Fibroblast of upper back skin (primary cell): ENCODE measurements at regions not wholly inside any gene's neighbourhood (a gene's known extent, or its start where the extent isn't known, plus 50 kb on each side); places are given as distances from the start of the nearest gene placed in this dataset.

Experiments used
- DNase-seq: peaks from one replicate; pipeline ENCODE4 v3.0.0-alpha.2; 2013

DNA sequence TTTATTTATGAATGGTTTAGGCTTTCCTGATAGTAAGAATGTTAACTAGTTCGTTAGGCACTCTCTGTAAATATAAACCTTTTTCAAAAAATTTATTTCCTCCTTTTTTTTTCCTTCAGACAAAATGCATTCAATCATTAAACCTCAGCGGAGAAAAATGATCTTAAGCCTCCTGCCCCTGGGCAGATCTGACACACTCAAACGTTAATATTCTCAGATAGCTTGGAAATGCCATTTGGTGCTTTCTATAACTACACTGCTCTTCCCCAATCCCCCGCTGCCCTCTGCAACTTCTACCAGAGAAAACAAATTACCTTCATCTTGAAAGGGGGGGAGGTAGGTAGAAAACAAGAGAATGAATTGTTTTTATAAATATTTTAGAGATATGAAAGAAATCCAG is 521.2 kb downstream of the MED13L start:
- no peak for DNase-seq

DNA sequence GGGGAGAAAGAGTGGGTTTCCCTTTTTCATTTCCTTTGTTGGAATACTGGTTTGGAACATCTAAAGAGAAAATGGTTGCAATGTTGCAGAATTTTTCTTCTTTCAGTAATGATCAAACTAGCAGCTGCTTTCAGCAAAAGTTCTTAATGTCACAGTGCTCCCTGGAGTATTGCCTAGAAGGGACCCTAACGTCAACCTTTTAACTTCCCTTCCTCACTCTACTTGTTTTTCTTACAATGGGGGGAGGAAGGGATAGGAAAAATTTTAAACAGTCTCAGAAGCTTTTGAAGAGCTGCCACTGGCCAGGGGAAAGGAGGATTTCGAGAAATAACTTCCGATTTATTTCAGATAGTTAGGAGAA is 521.8 kb downstream of the MED13L start:
- no peak for DNase-seq

DNA sequence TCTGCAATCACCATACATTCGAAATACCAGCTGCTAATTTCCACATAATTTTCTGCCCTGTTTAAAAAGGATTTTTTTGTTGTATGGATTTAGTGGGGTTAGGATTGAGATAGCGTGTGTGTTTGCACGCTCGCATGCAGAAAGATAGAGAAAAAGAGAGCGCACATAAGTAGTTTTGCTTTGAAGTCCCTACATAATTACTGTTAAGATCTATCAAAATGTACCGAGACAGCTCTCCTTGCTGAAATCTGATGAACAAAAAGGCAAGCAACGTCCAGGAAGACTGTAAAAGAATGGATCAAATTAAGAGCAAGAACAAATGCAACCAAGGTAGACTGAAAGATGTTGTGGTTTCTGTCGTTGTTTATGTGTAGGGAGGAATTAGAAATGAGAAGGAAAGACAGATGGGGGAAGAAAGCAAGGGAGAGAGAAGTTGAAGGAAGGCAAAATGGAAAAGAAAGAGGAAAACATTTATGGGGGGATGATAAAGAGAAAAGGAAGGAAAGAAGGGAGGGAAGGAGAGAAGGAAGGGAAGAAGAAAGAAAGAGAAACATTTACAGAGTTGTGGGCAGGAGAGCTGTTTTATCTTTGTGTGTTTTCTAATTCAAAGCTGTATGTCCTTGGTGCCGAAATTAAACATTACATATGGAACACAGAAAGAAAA is 522.3 kb downstream of the MED13L start:
- DNase-seq: no peak

DNA sequence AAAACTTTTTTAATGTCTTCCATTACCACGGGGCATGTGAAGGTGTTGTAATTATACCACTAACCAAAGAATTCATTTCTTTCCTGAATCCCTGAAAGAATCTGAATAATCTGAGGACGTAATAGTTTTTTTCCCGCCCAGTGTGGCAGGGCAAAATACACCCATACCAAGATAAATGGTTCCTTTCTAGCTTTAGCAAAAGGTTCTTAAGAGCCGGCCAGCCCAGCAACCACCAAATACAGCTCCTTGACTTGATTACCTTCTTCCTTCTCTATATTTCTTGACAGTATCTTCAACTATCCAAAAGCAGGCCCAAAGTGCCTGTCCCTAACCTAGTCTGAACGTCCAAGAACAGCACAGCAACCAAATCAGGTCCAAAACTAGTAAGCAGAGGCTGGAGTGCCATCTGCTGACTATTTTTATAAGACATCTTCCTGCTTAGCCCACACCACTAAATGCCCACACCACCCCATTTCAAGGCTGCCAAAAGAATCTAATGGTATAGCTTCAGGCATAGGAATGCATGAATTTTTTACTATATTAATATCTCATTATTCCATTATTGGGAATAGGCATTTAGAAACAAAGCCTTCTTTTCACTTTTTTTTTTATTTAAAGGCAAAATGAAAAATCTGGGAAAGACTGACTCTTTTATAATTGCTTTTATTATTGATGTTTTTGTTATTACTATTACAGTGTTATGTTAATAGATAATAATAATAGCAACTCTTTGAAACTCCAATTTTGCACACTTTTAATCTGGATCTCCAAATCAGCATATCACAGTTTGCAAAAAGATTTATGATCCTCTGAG is 524.4 kb downstream of the MED13L start:
- DNase-seq: peak; percentile 78

DNA sequence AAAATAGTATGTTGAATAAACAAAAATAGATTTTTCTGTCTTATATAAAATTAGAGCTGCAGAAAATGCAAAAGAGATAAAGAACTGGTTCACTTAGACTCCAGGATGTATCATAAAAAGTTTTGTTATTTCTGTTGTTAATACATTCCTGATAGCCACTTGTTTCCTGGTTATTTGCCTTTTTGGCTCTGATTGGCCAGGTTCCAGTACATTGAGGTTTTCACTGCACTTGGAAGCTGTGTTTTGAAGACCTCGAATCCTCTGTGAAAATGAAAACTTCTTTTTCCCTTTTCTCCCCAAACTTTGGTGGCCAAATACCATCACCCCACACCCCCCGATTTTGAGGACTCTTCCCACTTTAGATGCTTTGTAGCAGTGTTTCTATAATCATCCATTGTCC is 525.3 kb downstream of the MED13L start:
- DNase-seq: peak; percentile 76

DNA sequence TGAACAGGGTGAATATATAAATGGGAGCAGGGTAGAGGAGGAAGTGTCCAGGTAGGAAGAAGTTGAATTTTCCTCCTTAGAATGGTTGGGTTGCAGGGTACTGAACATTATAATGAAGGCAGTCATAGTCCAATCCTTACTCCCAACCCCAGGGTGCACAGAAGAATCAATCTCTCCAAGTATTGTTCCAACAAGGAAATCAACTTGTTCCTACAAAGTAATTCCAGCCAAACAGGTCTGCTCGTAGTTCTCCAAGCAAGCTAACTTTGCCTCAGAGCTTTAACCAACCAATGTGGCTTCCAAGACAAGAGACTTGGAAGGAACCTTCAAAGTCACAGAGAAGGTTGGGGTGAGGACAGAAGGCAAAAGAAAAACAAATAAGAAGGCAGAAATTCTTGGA is 527.2 kb downstream of the MED13L start:
- no peak for DNase-seq

DNA sequence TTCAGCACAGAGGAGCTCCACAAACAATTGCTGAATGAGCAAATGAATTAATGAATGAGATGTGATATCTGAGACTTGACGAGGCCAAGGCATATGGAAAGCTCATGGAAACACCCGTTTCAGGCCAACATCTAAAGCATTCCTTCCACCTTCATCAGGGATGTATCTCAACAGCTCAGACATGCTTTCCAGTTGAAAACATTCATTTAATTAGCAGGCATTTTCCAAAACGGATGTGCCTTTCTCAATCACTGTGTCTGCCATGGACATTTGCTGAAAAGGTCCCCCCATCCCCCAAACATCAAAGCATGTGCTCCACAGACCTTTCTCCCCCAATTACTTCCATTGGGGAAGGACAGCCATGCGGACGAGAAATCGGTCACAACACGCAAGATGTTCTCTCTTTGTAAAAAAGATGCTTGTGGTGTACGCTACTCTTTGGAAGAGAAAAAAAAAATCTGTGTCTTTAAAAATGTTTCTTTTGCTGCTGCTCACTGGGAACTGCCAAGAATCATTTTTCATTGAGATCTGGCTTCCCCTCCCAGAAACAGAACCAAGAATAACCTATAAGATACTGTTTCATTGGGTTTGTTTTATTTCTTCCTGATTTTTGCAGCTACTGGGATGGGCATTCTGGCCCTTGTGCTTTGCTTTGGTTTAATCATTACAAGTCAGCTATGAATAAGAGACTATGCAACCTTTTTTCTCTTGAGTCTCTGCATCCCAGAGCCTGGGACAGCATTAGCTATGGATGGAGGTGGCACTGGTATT is 528.2 kb downstream of the MED13L start:
- peak; percentile 23 for DNase-seq

DNA sequence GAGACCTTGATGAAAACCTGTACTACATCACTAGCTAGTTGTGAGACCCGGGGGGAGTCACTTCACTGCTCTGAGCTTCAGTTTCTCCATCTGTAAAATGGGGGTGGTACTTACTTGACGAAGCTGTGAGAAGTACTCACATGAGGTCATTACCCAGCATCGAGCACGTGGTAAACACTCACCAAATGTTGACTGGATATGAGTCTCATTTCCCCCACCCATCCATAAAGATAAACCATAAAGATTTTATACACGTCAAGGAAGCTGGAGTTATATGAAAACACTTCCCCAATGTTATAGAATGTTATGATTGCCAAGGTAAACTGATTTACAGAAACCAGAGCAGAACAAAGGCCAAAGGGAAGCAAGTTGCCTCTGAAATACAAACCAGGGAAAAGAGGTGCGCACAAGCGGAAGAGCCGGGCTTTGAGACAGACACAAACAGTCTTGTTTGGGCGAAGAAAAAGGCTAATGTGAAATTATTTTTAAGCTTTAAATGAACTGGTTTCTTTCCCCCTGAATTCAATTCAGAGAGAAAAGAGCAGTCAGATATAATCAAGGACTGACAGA is 536.8 kb downstream of the MED13L start:
- no peak for DNase-seq

DNA sequence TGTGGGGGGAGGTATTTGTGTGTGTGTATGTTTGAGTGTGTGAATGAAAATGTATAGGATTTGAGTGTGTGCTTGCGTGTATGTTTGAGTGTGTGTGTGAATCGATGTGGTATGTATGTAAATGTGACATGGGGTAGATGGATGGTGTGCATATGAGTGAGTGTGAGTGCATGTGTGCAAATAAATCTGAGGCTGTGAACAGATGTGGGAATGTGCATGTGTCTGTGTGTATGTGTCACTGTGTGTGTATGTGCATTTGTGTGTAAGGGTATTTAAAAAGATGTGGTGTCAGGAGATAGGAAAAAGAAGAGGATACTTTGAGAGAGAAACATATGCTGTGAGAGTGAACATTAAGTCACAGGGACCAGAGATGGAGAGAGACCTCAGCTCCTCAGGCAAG is 539.6 kb downstream of the MED13L start:
- DNase-seq: no peak

DNA sequence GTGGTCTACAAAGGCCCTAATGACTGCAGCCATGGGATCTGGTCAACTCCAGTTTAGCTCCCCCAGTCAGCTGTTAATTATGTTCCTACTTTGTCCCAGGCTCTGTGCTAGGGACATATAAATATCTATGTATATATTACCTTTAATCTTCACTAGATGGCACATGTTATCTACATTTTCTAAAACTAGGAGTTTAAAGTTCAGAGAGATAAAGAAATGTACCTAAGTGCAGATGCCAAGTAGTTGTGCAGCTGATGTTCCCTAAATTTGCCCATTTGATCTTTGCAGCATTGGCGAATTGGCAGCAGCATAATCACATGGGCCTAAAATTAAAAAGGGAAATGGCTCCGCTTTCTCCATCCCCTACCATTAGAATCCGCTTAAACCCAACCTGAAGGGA is 541.1 kb downstream of the MED13L start:
- no peak for DNase-seq

DNA sequence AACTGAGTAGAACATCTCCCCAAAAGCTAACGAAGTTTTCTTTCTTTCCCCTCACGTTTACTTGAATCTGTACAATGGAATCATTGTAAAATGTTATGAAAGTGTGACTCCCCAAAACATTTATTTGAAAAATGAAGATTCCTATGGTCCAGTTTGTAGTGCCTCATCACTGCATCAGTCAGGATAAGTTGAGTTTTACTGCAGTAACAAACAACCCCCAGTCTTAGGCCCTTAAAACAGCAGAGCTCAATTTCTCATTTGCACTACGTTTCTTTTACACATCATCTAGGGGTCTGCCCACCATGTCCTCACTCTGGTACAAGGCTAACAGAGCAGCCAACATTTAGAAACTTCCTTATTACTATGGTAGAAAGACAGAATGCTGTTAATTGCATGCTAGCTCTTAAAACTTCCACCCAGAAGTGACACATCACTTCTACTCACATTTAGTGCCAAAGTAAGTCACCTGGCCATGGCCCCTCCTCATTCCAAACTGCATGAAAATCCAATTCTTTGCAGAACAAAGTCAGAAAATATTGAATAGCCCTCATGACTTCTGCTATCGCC is 546.4 kb downstream of the MED13L start:
- no peak for DNase-seq

DNA sequence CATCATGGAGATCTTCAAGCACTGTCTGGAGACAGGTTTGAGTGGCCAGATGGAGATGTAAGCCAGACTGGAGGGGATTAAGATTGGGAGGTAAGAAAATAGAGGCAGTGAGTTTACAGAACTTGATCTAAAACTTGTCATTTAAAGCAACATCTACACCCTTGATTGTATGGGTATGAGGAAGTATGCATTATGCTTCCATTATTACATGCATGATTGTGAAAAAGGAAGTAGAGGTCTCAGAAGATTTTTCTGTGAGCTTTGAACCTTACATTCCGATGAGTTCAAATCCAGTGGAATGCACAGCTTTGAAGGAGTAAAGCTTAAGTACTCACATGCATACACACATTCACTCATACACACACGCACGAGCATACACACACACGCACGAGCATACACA is 550.8 kb downstream of the MED13L start:
- peak; percentile 8 for DNase-seq

DNA sequence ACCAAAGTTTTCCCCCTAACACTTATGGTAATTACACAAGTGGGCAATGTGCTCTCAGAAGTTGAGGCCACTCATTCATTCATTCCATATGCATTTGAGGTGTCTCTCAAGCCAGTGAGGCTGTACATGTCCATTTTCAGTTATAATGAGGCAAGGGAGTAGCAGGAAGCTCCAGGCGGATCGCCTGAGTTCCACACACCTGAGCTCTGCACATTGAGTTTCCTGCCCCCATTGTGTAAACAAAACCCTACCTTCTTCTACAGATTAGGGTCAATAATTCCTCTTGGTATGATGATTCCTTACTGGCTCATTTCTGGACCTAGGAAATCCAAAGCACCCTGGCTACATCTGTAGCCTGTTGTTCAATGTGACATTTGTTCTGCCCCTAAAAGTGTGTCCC is 555.3 kb downstream of the MED13L start:
- DNase-seq: no peak

DNA sequence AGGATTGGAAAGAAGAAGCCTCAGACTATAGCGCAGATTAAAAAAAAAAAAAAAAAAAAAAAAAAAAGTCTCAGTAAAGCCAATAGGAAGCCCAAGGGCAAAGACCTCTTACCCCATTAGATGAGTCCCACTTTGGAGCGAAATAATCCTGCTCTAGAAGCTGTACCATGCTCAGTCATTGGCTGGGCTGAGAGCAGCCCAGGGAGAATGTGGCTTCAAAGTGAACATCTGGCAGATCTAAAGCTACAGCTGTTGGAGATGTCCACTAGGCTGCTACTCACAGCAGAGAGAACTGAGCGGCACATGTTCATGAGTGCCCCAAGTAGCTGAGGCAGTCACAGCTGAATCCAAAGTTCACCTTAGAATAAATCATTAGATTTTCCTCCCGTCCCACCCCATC is 560.9 kb downstream of the MED13L start:
- DNase-seq: no peak

DNA sequence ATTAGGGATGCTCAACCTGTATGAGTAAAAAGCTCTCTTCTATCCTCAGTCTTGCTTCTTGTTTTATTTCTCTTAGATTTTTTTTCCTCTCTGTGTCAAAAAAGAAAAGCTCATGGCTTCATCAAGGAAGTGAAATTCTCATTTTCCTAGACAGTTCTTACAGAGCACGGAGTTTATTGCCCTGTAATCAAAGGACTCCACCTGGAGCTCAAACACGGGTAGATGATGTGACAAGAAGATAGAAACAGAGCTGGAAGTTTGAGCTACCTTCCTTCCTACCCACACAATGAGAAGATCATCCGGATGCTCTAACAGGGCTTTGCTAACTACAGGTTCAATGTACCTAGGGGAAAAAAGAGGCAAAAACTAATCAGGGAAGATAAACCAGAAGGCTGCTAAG is 564.8 kb downstream of the MED13L start:
- no peak for DNase-seq

DNA sequence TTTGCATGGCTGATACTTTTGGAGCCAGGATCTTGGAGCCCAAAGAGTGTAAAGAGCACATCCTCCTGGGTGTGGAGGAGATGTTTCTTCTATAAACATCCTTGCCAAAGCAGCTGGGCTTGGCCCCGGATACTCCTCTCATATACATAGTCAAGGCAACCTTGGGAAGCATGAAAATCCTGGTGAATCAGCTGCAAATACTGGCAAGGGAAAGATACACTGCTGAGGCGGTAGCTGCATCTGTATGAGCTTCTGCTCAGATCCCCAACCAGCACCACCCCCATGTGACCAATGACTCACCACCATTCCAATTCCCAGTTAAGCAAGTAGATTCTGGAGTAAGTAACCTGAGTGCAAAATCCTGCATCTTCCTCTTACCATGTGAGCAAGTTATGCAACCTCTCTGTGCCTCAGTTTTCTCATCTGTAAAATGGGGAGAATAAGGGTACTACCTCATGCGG is 567.4 kb downstream of the MED13L start:
- DNase-seq: peak; percentile 87

DNA sequence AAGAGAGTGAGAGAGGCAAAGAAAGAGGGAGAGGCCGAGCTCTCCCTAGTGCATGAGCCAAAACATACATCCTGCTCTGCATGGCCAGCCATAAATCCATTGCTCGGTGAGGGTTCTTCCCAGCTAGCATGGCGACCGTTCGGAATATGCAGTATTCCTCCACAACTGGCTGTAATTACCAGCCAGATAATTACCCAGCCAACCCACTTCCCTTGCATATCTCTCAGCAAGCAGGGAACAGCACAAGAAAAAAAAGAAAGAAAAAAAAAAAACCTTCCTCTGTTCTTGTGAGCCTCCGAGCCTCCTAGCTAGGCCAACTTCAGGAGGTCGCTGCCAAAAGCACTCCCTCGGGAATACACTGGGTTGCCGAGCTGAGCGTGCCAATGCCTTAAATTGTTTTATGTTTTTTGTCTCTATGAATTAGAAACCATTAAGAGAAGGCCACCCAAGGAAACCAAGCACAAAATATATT is 567.9 kb downstream of the MED13L start:
- DNase-seq: peak; percentile 56

DNA sequence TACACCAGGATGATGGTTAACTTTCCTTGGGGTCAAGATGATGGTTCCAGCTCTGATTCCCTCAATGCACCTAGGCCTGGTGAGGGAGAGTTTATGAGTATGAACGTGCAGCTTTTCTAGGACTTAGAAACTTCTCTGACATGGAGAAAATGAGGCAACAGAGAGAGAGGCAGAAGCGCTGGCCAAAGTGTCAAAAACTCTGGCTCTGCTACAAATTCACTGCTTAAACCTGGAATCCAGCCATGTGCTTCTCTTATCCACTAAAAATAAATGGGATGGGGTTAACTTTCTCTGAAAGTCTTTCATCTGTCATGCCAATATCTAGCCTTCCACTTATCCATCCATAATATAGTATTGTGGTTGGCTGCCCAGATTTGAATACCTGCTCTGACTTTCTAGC is 568.7 kb downstream of the MED13L start:
- peak; percentile 9 for DNase-seq

DNA sequence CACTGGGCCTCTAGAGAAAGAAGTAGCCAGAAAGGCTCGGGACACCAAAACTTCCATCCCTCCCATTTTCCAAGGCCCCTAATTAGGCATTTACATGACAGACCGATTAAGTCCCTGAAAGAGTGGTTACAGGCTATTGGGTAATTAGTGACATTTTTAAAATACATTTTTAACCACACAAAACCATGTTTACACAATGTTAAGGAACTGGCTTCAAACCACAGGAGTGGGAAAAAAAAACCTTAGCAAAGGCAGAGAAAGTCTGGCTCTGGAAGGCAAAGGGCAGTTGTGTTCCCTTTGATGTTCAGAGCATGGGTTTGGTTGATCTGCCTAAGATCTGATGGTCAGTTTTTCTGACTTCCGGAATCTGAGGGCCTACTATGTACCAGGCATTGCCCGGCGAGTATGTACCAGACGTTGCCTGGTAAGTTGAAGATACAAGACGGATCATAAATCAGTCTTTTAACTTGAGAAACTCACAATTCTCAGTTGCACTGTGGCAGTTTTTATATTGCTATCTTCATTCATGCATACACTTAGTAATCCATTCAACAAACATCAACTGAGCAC is 576.5 kb downstream of the MED13L start:
- DNase-seq: peak; percentile 5

DNA sequence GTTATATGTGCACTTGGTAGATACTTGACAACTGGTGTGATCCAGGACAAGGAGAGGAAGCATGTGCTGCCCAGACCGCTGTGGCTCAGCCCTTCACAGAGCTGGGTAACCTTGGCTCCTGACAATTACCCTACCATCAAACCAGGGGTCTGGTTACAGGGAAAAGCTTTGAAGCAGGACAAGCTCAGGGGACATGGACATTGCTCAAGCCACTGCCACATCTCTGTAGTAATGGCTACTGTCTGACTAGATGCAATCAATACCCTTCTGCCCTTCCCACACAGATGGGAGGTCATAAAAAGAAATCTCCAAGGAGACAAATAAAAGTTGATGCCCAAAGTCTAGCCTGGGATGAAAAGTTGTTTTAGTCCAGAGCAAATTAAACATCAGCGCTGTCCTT is 577.4 kb downstream of the MED13L start:
- no peak for DNase-seq

DNA sequence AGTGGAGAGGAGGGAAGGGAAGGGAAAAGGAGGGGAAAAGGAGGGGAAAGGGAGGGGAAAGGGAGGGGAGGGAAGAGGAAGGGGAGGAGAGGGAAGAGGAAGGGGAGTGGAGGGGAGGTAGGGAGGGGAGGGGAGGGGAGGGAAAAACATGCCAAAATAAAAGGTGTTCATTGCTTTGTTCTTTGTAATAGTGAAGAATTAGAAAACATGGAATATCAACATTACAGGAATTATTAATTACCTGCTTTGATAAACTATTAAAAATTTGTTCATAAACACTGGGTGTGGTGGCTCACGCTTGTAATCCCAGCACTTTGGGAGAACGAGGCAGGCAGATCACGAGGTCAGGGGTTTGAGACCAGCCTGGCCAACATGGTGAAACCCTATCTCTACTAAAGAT is 579.2 kb downstream of the MED13L start:
- no peak for DNase-seq

DNA sequence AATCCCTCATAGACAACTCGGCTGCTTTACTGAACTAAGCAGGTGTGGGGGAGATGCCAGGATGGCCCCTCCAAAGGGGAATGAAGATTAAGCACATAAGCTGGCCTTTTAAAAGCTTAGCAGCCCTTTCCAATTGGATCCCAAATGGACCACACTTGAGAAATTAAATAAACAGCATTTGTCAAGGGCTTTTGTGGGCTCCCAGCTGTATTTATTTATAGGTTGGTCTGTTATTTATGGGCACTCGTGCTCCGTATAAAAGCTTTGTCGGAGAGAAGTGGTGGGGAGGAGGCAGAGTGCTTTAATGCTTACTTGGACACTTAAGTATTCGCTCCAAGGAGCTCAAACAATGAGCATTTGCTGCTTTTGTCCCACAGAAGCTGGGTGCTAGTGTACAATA is 580.2 kb downstream of the MED13L start:
- no peak for DNase-seq

DNA sequence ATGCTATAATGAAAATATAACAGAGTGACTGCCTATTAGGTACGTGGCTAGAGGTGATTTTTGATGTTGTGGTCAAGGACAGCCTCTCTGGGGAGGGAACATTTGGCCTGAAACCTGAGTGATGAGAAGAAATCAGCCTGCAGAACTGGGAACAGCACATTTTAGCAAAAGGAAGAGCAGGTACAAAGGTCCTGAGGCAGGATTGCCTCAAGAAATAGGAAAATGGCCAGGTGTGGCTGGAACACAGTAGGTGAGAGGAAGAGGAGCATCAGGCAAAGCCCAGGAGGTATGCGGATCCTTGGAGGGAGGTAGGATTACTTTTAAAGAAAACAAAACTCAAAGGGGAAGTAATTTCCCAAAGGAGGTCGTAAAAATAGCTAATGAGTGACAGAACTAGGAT is 582.9 kb downstream of the MED13L start:
- DNase-seq: no peak
